ENCODE measurements at regions not wholly inside any gene's neighbourhood (a gene's known extent, or its start where the extent isn't known, plus 50 kb on each side); places are given as distances from the start of the nearest gene placed in this dataset.
"Not testable (repeated sequence)": the region's sequence is repeated elsewhere in the genome, so short reads cannot be mapped to it uniquely, and the experiment has no call there.

DNA sequence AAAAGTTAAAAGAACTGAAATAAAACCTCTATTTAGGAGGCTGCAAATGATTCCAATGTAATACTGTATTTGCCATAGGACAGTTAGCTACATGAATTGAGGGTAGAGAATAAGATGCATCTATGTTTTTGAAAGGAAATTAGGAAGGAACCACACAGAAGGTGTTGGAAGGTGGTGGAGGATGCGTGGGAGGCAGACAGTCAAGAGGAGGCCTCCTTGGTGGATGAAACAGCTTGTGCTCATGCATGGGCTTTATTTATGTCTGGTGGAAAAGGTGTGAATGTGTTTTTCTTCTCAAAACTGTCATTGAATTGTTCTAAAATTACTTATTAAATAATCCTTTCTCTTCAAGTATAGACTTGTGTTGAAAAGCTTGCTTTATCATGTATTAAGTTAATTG is 314.4 kb upstream of the NPSR1 start:
- no peaks in the 10 kb centered on the region for H3K9me3 ChIP-seq
- TF ChIP-seq Cebpa-rat (IDR thresholded peaks at IDR 0.05), result no peak

GRCh38 chr7:34354011-34354410 is 304.0 kb upstream of the NPSR1 start:
- Histone ChIP-seq H3K36me3 (no peaks in the 10 kb centered on the region), H3K27ac (no peak overlapping the region), H3K4me3 (no peak overlapping the region), H3K27me3 (no peaks in the 10 kb centered on the region), H4K20me1 (no peaks in the 10 kb centered on the region), H3K4me2 (no peak overlapping the region), H3K9me3 (no peaks in the 10 kb centered on the region), H3K4me1 (no peaks in the 10 kb centered on the region), H3K9ac (no peak overlapping the region)
- TF ChIP-seq Cebpa-rat (IDR thresholded peaks at IDR 0.05), result no peak

More for the DNA sequence above, 314.4 kb upstream of the NPSR1 start:
- no peaks in the 10 kb centered on the region for H3K36me3 ChIP-seq
- no peak overlapping the region for H3K9ac ChIP-seq
- no peak overlapping the region for H3K4me3 ChIP-seq
- H3K4me2 ChIP-seq, result no peak overlapping the region
- H3K27me3 ChIP-seq, result no peaks in the 10 kb centered on the region
- no peak overlapping the region for H3K27ac ChIP-seq
- H4K20me1 ChIP-seq, result no peaks in the 10 kb centered on the region
- H3K4me1 ChIP-seq, result no peaks in the 10 kb centered on the region

DNA sequence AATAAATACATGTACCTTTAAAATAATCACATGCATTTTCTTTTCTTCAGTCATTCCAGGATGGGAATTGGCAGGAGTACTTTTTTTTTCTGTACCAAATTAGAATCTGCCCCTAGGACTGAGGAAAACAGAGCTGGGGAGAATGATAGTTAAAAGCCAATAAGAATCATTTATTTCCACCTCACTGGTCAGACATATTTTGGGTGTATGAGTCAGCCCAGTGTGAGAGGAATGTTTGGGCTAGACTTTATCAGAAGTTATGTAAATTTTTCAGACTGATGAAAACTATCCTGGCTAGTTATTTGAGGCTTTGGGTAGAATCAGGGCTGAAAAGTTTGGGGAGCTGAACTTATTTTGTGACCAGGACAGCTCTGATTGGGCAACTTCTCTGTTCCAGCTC is 303.1 kb upstream of the NPSR1 start:
- Histone ChIP-seq H3K4me2 (no peak overlapping the region), H3K4me1 (no peaks in the 10 kb centered on the region), H4K20me1 (no peaks in the 10 kb centered on the region), H3K27ac (no peak overlapping the region), H3K9me3 (no peaks in the 10 kb centered on the region), H3K36me3 (no peaks in the 10 kb centered on the region), H3K9ac (no peak overlapping the region), H3K4me3 (no peak overlapping the region), H3K27me3 (no peaks in the 10 kb centered on the region)
- no peak for TF ChIP-seq Cebpa-rat (IDR thresholded peaks at IDR 0.05)

DNA sequence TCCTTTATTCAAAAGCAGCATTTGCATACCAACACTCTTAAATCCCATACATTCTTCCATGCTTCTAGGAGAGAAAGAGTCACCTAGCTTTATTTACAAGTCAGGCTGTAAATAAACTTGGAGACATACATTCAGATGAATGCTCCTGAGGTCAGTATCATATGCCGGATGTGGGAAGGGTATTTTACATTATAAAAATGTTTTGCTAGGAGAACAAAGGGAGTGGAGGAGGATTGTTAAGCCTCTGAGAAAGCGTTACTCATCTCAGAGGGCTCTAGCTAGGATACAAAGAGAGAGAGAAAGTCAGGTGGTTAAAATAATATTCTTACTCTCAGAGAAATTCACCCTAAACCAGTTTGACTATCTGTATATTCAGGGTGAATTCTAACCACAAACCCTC is 300.9 kb upstream of the NPSR1 start:
- Histone ChIP-seq H3K9ac (no peak overlapping the region), H3K9me3 (no peaks in the 10 kb centered on the region), H3K4me3 (no peak overlapping the region), H3K4me2 (no peak overlapping the region), H3K27me3 (no peaks in the 10 kb centered on the region), H3K4me1 (no peaks in the 10 kb centered on the region), H4K20me1 (no peaks in the 10 kb centered on the region), H3K27ac (no peak overlapping the region), H3K36me3 (no peaks in the 10 kb centered on the region)
- TF ChIP-seq Cebpa-rat (IDR thresholded peaks at IDR 0.05), result no peak

GRCh38 chr7:34357946-34358345 is 300.1 kb upstream of the NPSR1 start:
- no peak for TF ChIP-seq Cebpa-rat (IDR thresholded peaks at IDR 0.05)
- Histone ChIP-seq H3K4me3 (no peak overlapping the region), H4K20me1 (no peaks in the 10 kb centered on the region), H3K27me3 (no peaks in the 10 kb centered on the region), H3K4me2 (no peak overlapping the region), H3K27ac (no peak overlapping the region), H3K36me3 (no peaks in the 10 kb centered on the region), H3K4me1 (no peaks in the 10 kb centered on the region), H3K9ac (no peak overlapping the region), H3K9me3 (no peaks in the 10 kb centered on the region)

DNA sequence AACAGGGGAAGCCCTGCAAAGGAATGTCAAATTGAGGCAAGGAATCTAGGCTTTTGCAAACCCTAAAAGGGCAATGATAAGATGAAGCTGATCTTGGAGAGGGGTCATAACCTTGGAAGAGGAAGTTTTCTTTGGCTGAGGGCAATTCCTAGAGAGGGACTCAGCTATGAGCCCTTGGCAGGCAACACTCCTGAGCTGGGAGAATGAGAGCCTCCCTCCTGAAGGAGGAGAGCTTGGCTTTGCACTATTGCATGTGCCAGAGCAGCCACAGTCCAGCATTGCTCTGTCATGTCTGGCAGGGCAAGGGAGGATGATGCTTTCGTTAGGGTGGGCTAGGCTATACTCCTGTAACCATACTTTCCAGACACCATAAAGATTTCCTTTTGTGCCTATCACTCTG is 299.4 kb upstream of the NPSR1 start:
- not testable (repeated sequence) for H3K4me3 ChIP-seq, H3K4me1 ChIP-seq, H3K4me2 ChIP-seq, H3K36me3 ChIP-seq, H4K20me1 ChIP-seq, H3K9ac ChIP-seq, H3K27me3 ChIP-seq, H3K9me3 ChIP-seq, H3K27ac ChIP-seq

DNA sequence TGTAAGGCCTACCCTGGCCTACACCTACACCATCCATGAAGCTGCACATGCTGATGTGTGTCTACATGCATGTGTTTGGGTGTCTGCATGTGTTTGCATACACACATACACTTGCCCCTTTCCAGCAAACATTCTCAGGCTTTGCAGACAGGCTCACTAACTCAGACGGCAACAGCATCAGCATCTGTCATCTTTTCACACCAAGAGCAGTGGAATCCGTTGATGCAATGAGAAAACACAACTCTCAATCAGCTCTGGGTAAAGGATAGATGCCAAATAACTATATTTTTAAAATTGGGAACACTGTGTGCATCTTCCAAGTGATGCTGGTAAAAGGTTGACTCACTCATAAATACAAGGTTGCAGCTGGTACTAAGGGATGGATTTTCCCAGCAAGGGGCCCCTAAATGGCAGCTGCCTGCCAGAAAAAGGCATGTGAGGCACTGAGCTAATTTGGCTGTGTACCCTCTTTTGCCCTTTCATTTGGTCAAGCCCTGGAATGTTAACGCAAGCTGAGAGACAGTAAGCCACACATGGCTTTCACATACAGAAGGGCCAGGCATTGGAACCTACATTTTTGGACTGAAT is 296.3 kb upstream of the NPSR1 start:
- H3K4me3 ChIP-seq, result no peak overlapping the region
- H3K36me3 ChIP-seq, result no peaks in the 10 kb centered on the region
- H4K20me1 ChIP-seq, result no peaks in the 10 kb centered on the region
- H3K4me2 ChIP-seq, result no peak overlapping the region
- H3K4me1 ChIP-seq, result no peaks in the 10 kb centered on the region
- H3K9ac ChIP-seq, result no peak overlapping the region
- TF ChIP-seq Cebpa-rat (IDR thresholded peaks at IDR 0.05), result no peak
- H3K27ac ChIP-seq, result no peak overlapping the region
- no peaks in the 10 kb centered on the region for H3K27me3 ChIP-seq
- no peaks in the 10 kb centered on the region for H3K9me3 ChIP-seq

DNA sequence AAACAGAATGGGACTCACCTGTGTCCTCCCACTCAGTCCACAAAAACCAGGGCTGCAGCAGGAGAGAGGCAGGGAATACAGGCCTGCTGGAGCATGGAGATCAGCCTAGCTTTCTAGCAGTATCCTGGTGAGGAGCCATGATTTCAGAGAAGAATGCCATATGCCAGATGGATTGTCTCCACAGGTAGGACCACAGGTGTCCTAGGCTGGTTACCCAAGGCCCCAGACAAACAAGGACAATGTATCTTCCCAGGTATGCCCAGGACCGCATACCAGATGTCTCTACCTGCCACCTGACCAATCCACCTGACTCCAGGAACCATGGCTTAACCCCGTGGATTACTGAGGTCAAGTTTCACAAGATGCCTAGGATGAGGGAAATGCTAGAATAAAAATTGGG is 295.4 kb upstream of the NPSR1 start:
- Histone ChIP-seq H3K4me1 (no peaks in the 10 kb centered on the region), H3K9ac (no peak overlapping the region), H3K27me3 (no peaks in the 10 kb centered on the region), H3K4me3 (no peak overlapping the region), H3K36me3 (no peaks in the 10 kb centered on the region), H4K20me1 (no peaks in the 10 kb centered on the region), H3K27ac (no peak overlapping the region), H3K9me3 (no peaks in the 10 kb centered on the region), H3K4me2 (no peak overlapping the region)
- TF ChIP-seq Cebpa-rat (IDR thresholded peaks at IDR 0.05), result no peak

GRCh38 chr7:34364130-34364529 is 293.9 kb upstream of the NPSR1 start:
- Histone ChIP-seq H3K9ac (no peak overlapping the region), H3K4me2 (no peak overlapping the region), H3K36me3 (no peaks in the 10 kb centered on the region), H4K20me1 (no peaks in the 10 kb centered on the region), H3K27me3 (no peaks in the 10 kb centered on the region), H3K4me3 (no peak overlapping the region), H3K9me3 (no peaks in the 10 kb centered on the region), H3K27ac (no peak overlapping the region), H3K4me1 (no peaks in the 10 kb centered on the region)
- no peak for TF ChIP-seq Cebpa-rat (IDR thresholded peaks at IDR 0.05)

DNA sequence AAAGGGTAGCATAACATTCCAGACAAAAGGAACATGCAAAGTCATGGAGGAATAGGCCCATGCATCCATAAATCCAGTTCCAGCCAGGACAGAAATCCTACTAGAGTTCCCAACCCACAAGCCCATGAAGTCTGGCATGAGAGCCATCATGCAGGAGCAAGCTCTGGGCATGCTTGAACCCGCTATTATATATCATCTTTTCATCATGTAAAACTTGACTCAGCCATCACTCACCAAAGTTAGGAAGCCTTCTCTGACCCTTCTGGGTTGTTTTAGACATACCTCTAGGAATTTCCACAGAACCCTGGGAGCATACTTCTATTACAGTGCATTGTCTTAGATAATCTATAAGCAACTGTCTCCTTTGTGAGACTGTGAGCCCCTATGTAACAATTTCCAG is 293.0 kb upstream of the NPSR1 start:
- H3K27me3 ChIP-seq, result no peaks in the 10 kb centered on the region
- H4K20me1 ChIP-seq, result no peaks in the 10 kb centered on the region
- no peak overlapping the region for H3K27ac ChIP-seq
- no peak overlapping the region for H3K4me2 ChIP-seq
- H3K4me1 ChIP-seq, result no peaks in the 10 kb centered on the region
- H3K36me3 ChIP-seq, result no peaks in the 10 kb centered on the region
- no peaks in the 10 kb centered on the region for H3K9me3 ChIP-seq
- TF ChIP-seq Cebpa-rat (IDR thresholded peaks at IDR 0.05), result no peak
- H3K4me3 ChIP-seq, result no peak overlapping the region
- H3K9ac ChIP-seq, result no peak overlapping the region

DNA sequence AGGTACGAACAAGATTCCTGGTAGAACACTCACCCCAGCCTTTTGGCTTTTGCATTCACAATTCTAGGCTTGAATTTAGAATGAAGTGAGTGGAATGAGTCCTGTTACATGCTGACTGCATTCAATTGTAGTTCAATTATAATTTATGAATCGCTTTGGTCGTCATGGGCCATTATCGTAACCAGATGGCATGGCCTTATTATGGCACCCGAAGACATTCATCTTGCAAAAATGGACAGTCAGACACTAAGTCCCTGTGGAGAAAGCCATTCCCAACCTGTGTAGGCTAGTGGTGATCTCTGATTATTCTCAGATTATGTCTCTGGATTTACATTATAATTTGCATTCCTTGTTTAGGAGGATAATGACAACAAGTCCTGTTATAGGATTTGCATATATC is 292.4 kb upstream of the NPSR1 start:
- no peak overlapping the region for H3K27ac ChIP-seq
- H3K27me3 ChIP-seq, result no peaks in the 10 kb centered on the region
- no peak overlapping the region for H3K9ac ChIP-seq
- TF ChIP-seq Cebpa-rat (IDR thresholded peaks at IDR 0.05), result no peak
- H4K20me1 ChIP-seq, result no peaks in the 10 kb centered on the region
- no peaks in the 10 kb centered on the region for H3K36me3 ChIP-seq
- H3K4me3 ChIP-seq, result no peak overlapping the region
- no peaks in the 10 kb centered on the region for H3K9me3 ChIP-seq
- H3K4me1 ChIP-seq, result no peaks in the 10 kb centered on the region
- no peak overlapping the region for H3K4me2 ChIP-seq

Data from BLaER1 (cell line).